ENCODE measurements at regions not wholly inside any gene's neighbourhood (a gene's known extent, or its start where the extent isn't known, plus 50 kb on each side); places are given as distances from the start of the nearest gene placed in this dataset.
"Not testable (repeated sequence)": the region's sequence is repeated elsewhere in the genome, so short reads cannot be mapped to it uniquely, and the experiment has no call there.

GRCh38 chr4:121616449-121616848, 80.3 kb downstream of the ANXA5 start:
- not testable (repeated sequence) for DNase-seq

GRCh38 chr4:121614101-121614500, 82.7 kb downstream of the ANXA5 start:
- no peak for DNase-seq

GRCh38 chr4:121599049-121599448, 97.7 kb downstream of the ANXA5 start:
- no peak for DNase-seq

- DNase-seq = peak; percentile 52
Measured at GRCh38 chr4:121597346-121597934, 99.3 kb downstream of the ANXA5 start.

GRCh38 chr4:121594796-121595526, 101.8 kb downstream of the ANXA5 start:
- peak; percentile 69 for DNase-seq

GRCh38 chr4:121593760-121594159, 103.0 kb downstream of the ANXA5 start:
- no peak for DNase-seq

- DNase-seq = not testable (repeated sequence)
Measured at GRCh38 chr4:121592257-121592656, 104.5 kb downstream of the ANXA5 start.

- no peak for DNase-seq
Measured at GRCh38 chr4:121584836-121585235, 111.9 kb downstream of the ANXA5 start.

GRCh38 chr4:121583396-121583795, 113.4 kb downstream of the ANXA5 start:
- DNase-seq = no peak

- DNase-seq = no peak
Measured at GRCh38 chr4:121582296-121582695, 114.5 kb downstream of the ANXA5 start.

- DNase-seq = not testable (repeated sequence)
Measured at GRCh38 chr4:121575392-121575791, 121.4 kb downstream of the ANXA5 start.

GRCh38 chr4:121574618-121575017, 122.2 kb downstream of the ANXA5 start:
- no peak for DNase-seq

GRCh38 chr4:121567748-121568147, 129.0 kb downstream of the ANXA5 start:
- DNase-seq = no peak

GRCh38 chr4:121564840-121565375, 131.9 kb downstream of the ANXA5 start:
- DNase-seq = peak; percentile 14

- DNase-seq = no peak
Measured at GRCh38 chr4:121562811-121563210, 134.0 kb downstream of the ANXA5 start.

- peak; percentile 11 for DNase-seq
Measured at GRCh38 chr4:121555315-121556107, 141.3 kb downstream of the ANXA5 start.

- peak; percentile 47 for DNase-seq
Measured at GRCh38 chr4:121554382-121554781, 142.4 kb downstream of the ANXA5 start.

GRCh38 chr4:121551881-121552280, 144.9 kb downstream of the ANXA5 start:
- no peak for DNase-seq

- no peak for DNase-seq
Measured at GRCh38 chr4:121551271-121551670, 145.5 kb downstream of the ANXA5 start.

GRCh38 chr4:121541696-121542095, 155.1 kb downstream of the ANXA5 start:
- no peak for DNase-seq

- DNase-seq = no peak
Measured at GRCh38 chr4:121535351-121535750, 154.5 kb upstream of the QRFPR start.

GRCh38 chr4:121534187-121534586, 153.4 kb upstream of the QRFPR start:
- DNase-seq = no peak

- DNase-seq = no peak
Measured at GRCh38 chr4:121526509-121526908, 145.7 kb upstream of the QRFPR start.

All from fibroblast of skin of right quadriceps (primary cell).